ENCODE measurements at regions not wholly inside any gene's neighbourhood (a gene's known extent, or its start where the extent isn't known, plus 50 kb on each side); places are given as distances from the start of the nearest gene placed in this dataset.

- no peaks in the 10 kb centered on the region for H3K4me1 ChIP-seq (ENCODE audit: control insufficient read depth, insufficient read depth, low read length)
- no peaks in the 10 kb centered on the region for H3K36me3 ChIP-seq (ENCODE audit: control insufficient read depth in 2 of 2, insufficient read depth in 2 of 2, low read length in 2 of 2)
- H3K27ac ChIP-seq (ENCODE audit: low read length): no peak overlapping the region
- H3K27me3 ChIP-seq (ENCODE audit: control insufficient read depth in 1 of 2, insufficient read depth in 2 of 2, low read length in 2 of 2): no peaks in the 10 kb centered on the region
- H3K9ac ChIP-seq (ENCODE audit: low read length in 2 of 2): no peak overlapping the region
- H3K9me3 ChIP-seq (ENCODE audit: control insufficient read depth in 2 of 2, low read length in 2 of 2): no peaks in the 10 kb centered on the region
- H3K4me3 ChIP-seq (ENCODE audit: low read length in 2 of 2): no peak overlapping the region
Measured at GRCh38 chr2:103977668-103978067, 876.2 kb upstream of the POU3F3 start.

- H3K4me3 ChIP-seq (ENCODE audit: low read length in 2 of 2): no peak overlapping the region
- H3K27ac ChIP-seq (ENCODE audit: low read length): no peak overlapping the region
- no peaks in the 10 kb centered on the region for H3K36me3 ChIP-seq (ENCODE audit: control insufficient read depth in 2 of 2, insufficient read depth in 2 of 2, low read length in 2 of 2)
- H3K27me3 ChIP-seq (ENCODE audit: control insufficient read depth in 1 of 2, insufficient read depth in 2 of 2, low read length in 2 of 2): no peaks in the 10 kb centered on the region
- H3K9ac ChIP-seq (ENCODE audit: low read length in 2 of 2): no peak overlapping the region
- H3K9me3 ChIP-seq (ENCODE audit: control insufficient read depth in 2 of 2, low read length in 2 of 2): no peaks in the 10 kb centered on the region
- no peaks in the 10 kb centered on the region for H3K4me1 ChIP-seq (ENCODE audit: control insufficient read depth, insufficient read depth, low read length)
Measured at GRCh38 chr2:103980401-103980800, 873.5 kb upstream of the POU3F3 start.

GRCh38 chr2:103982691-103983090, 871.2 kb upstream of the POU3F3 start:
- Histone ChIP-seq H3K27me3 (ENCODE audit: control insufficient read depth in 1 of 2, insufficient read depth in 2 of 2, low read length in 2 of 2) (no peaks in the 10 kb centered on the region), H3K9ac (ENCODE audit: low read length in 2 of 2) (no peak overlapping the region), H3K4me1 (ENCODE audit: control insufficient read depth, insufficient read depth, low read length) (no peaks in the 10 kb centered on the region), H3K27ac (ENCODE audit: low read length) (no peak overlapping the region), H3K4me3 (ENCODE audit: low read length in 2 of 2) (no peak overlapping the region), H3K9me3 (ENCODE audit: control insufficient read depth in 2 of 2, low read length in 2 of 2) (no peaks in the 10 kb centered on the region), H3K36me3 (ENCODE audit: control insufficient read depth in 2 of 2, insufficient read depth in 2 of 2, low read length in 2 of 2) (no peaks in the 10 kb centered on the region)

GRCh38 chr2:103986001-103986400, 867.9 kb upstream of the POU3F3 start:
- no peaks in the 10 kb centered on the region for H3K9me3 ChIP-seq (ENCODE audit: control insufficient read depth in 2 of 2, low read length in 2 of 2)
- no peaks in the 10 kb centered on the region for H3K36me3 ChIP-seq (ENCODE audit: control insufficient read depth in 2 of 2, insufficient read depth in 2 of 2, low read length in 2 of 2)
- no peaks in the 10 kb centered on the region for H3K4me1 ChIP-seq (ENCODE audit: control insufficient read depth, insufficient read depth, low read length)
- no peak overlapping the region for H3K4me3 ChIP-seq (ENCODE audit: low read length in 2 of 2)
- no peaks in the 10 kb centered on the region for H3K27me3 ChIP-seq (ENCODE audit: control insufficient read depth in 1 of 2, insufficient read depth in 2 of 2, low read length in 2 of 2)
- no peak overlapping the region for H3K27ac ChIP-seq (ENCODE audit: low read length)
- no peak overlapping the region for H3K9ac ChIP-seq (ENCODE audit: low read length in 2 of 2)

- Histone ChIP-seq H3K27me3 (ENCODE audit: control insufficient read depth in 1 of 2, insufficient read depth in 2 of 2, low read length in 2 of 2) (no peaks in the 10 kb centered on the region), H3K4me1 (ENCODE audit: control insufficient read depth, insufficient read depth, low read length) (no peaks in the 10 kb centered on the region), H3K4me3 (ENCODE audit: low read length in 2 of 2) (no peak overlapping the region), H3K9ac (ENCODE audit: low read length in 2 of 2) (no peak overlapping the region), H3K27ac (ENCODE audit: low read length) (no peak overlapping the region), H3K36me3 (ENCODE audit: control insufficient read depth in 2 of 2, insufficient read depth in 2 of 2, low read length in 2 of 2) (no peaks in the 10 kb centered on the region), H3K9me3 (ENCODE audit: control insufficient read depth in 2 of 2, low read length in 2 of 2) (no peaks in the 10 kb centered on the region)
Measured at GRCh38 chr2:103991591-103991990, 862.3 kb upstream of the POU3F3 start.

GRCh38 chr2:104004821-104005220, 849.1 kb upstream of the POU3F3 start:
- Histone ChIP-seq H3K4me1 (ENCODE audit: control insufficient read depth, insufficient read depth, low read length) (no peaks in the 10 kb centered on the region), H3K27ac (ENCODE audit: low read length) (no peak overlapping the region), H3K9me3 (ENCODE audit: control insufficient read depth in 2 of 2, low read length in 2 of 2) (no peaks in the 10 kb centered on the region)

GRCh38 chr2:104016801-104017200, 837.1 kb upstream of the POU3F3 start:
- Histone ChIP-seq H3K36me3 (ENCODE audit: control insufficient read depth in 2 of 2, insufficient read depth in 2 of 2, low read length in 2 of 2) (no peaks in the 10 kb centered on the region), H3K4me3 (ENCODE audit: low read length in 2 of 2) (no peak overlapping the region), H3K27me3 (ENCODE audit: control insufficient read depth in 1 of 2, insufficient read depth in 2 of 2, low read length in 2 of 2) (peaks cover 0 to 3% of the 10 kb centered on the region in 2 donors), H3K4me1 (ENCODE audit: control insufficient read depth, insufficient read depth, low read length) (no peaks in the 10 kb centered on the region), H3K27ac (ENCODE audit: low read length) (no peak overlapping the region), H3K9ac (ENCODE audit: low read length in 2 of 2) (no peak overlapping the region), H3K9me3 (ENCODE audit: control insufficient read depth in 2 of 2, low read length in 2 of 2) (no peaks in the 10 kb centered on the region)

More at GRCh38 chr2:104004821-104005220, 849.1 kb upstream of the POU3F3 start:
- H3K27me3 ChIP-seq (ENCODE audit: control insufficient read depth in 1 of 2, insufficient read depth in 2 of 2, low read length in 2 of 2): no peaks in the 10 kb centered on the region
- no peak overlapping the region for H3K9ac ChIP-seq (ENCODE audit: low read length in 2 of 2)
- H3K4me3 ChIP-seq (ENCODE audit: low read length in 2 of 2): no peak overlapping the region
- no peaks in the 10 kb centered on the region for H3K36me3 ChIP-seq (ENCODE audit: control insufficient read depth in 2 of 2, insufficient read depth in 2 of 2, low read length in 2 of 2)

- no peaks in the 10 kb centered on the region for H3K9me3 ChIP-seq (ENCODE audit: control insufficient read depth in 2 of 2, low read length in 2 of 2)
- no peak overlapping the region for H3K9ac ChIP-seq (ENCODE audit: low read length in 2 of 2)
- H3K27ac ChIP-seq (ENCODE audit: low read length): no peak overlapping the region
- peaks cover 0 to 5% of the 10 kb centered on the region in 2 donors for H3K27me3 ChIP-seq (ENCODE audit: control insufficient read depth in 1 of 2, insufficient read depth in 2 of 2, low read length in 2 of 2)
- no peak overlapping the region for H3K4me3 ChIP-seq (ENCODE audit: low read length in 2 of 2)
- no peaks in the 10 kb centered on the region for H3K36me3 ChIP-seq (ENCODE audit: control insufficient read depth in 2 of 2, insufficient read depth in 2 of 2, low read length in 2 of 2)
- H3K4me1 ChIP-seq (ENCODE audit: control insufficient read depth, insufficient read depth, low read length): no peaks in the 10 kb centered on the region
Measured at GRCh38 chr2:104023306-104023705, 830.6 kb upstream of the POU3F3 start.

- Histone ChIP-seq H3K4me1 (ENCODE audit: control insufficient read depth, insufficient read depth, low read length) (no peaks in the 10 kb centered on the region), H3K36me3 (ENCODE audit: control insufficient read depth in 2 of 2, insufficient read depth in 2 of 2, low read length in 2 of 2) (no peaks in the 10 kb centered on the region), H3K4me3 (ENCODE audit: low read length in 2 of 2) (no peak overlapping the region), H3K27ac (ENCODE audit: low read length) (no peak overlapping the region), H3K27me3 (ENCODE audit: control insufficient read depth in 1 of 2, insufficient read depth in 2 of 2, low read length in 2 of 2) (peaks cover 0 to 5% of the 10 kb centered on the region in 2 donors), H3K9ac (ENCODE audit: low read length in 2 of 2) (no peak overlapping the region), H3K9me3 (ENCODE audit: control insufficient read depth in 2 of 2, low read length in 2 of 2) (no peaks in the 10 kb centered on the region)
Measured at GRCh38 chr2:104023765-104024164, 830.1 kb upstream of the POU3F3 start.

GRCh38 chr2:104025295-104025694, 828.6 kb upstream of the POU3F3 start:
- H3K4me1 ChIP-seq (ENCODE audit: control insufficient read depth, insufficient read depth, low read length): no peaks in the 10 kb centered on the region

GRCh38 chr2:104026725-104027124, 827.2 kb upstream of the POU3F3 start:
- Histone ChIP-seq H3K4me1 (ENCODE audit: control insufficient read depth, insufficient read depth, low read length) (no peaks in the 10 kb centered on the region), H3K27me3 (ENCODE audit: control insufficient read depth in 1 of 2, insufficient read depth in 2 of 2, low read length in 2 of 2) (peaks cover 0 to 2% of the 10 kb centered on the region in 2 donors), H3K9me3 (ENCODE audit: control insufficient read depth in 2 of 2, low read length in 2 of 2) (no peaks in the 10 kb centered on the region), H3K9ac (ENCODE audit: low read length in 2 of 2) (no peak overlapping the region), H3K4me3 (ENCODE audit: low read length in 2 of 2) (no peak overlapping the region), H3K27ac (ENCODE audit: low read length) (no peak overlapping the region), H3K36me3 (ENCODE audit: control insufficient read depth in 2 of 2, insufficient read depth in 2 of 2, low read length in 2 of 2) (no peaks in the 10 kb centered on the region)

More at GRCh38 chr2:104025295-104025694, 828.6 kb upstream of the POU3F3 start:
- Histone ChIP-seq H3K36me3 (ENCODE audit: control insufficient read depth in 2 of 2, insufficient read depth in 2 of 2, low read length in 2 of 2) (no peaks in the 10 kb centered on the region), H3K4me3 (ENCODE audit: low read length in 2 of 2) (no peak overlapping the region), H3K27ac (ENCODE audit: low read length) (no peak overlapping the region), H3K27me3 (ENCODE audit: control insufficient read depth in 1 of 2, insufficient read depth in 2 of 2, low read length in 2 of 2) (peaks cover 0 to 5% of the 10 kb centered on the region in 2 donors), H3K9me3 (ENCODE audit: control insufficient read depth in 2 of 2, low read length in 2 of 2) (no peaks in the 10 kb centered on the region), H3K9ac (ENCODE audit: low read length in 2 of 2) (no peak overlapping the region)
